ENCODE measurements at regions not wholly inside any gene's neighbourhood (a gene's known extent, or its start where the extent isn't known, plus 50 kb on each side); places are given as distances from the start of the nearest gene placed in this dataset.

GRCh38 chr2:10234409-10235094 is 68.2 kb upstream of the HPCAL1 start:
- intact Hi-C loops (cut with DNase I): loop anchor here (5.0 kb wide), 2 partner anchors 68 to 173 kb away; partner anchors contain the start of gene HPCAL1
- DNase-seq (ENCODE audit: missing footprints): no peak
- no peak for ATAC-seq

- intact Hi-C loops (cut with DNase I): loop anchor here (5.0 kb wide), 2 partner anchors 67 to 172 kb away; partner anchors contain the start of gene HPCAL1
- DNase-seq (ENCODE audit: missing footprints) (no peak), ATAC-seq (no peak)
Measured at GRCh38 chr2:10235099-10235908, 67.4 kb upstream of the HPCAL1 start.

GRCh38 chr2:10235909-10236550 is 66.7 kb upstream of the HPCAL1 start:
- DNase-seq (ENCODE audit: missing footprints) (no peak), ATAC-seq (no peak)
- intact Hi-C loops (cut with DNase I): loop anchor here (5.0 kb wide), 2 partner anchors 66 to 171 kb away; partner anchors contain the start of gene HPCAL1

GRCh38 chr2:10236571-10237391 is 65.9 kb upstream of the HPCAL1 start:
- intact Hi-C loops (cut with DNase I): loop anchor here (5.0 kb wide), 2 partner anchors 66 to 171 kb away; partner anchors contain the start of gene HPCAL1
- no peak for DNase-seq (ENCODE audit: missing footprints)

GRCh38 chr2:10237392-10238321 is 65.0 kb upstream of the HPCAL1 start:
- peak; percentile 78 for DNase-seq (ENCODE audit: missing footprints)
- ATAC-seq: peak; percentile 13
- intact Hi-C loops (cut with DNase I): loop anchor here (5.0 kb wide), 2 partner anchors 65 to 170 kb away; partner anchors contain the start of gene HPCAL1

More at GRCh38 chr2:10236571-10237391, 65.9 kb upstream of the HPCAL1 start:
- ATAC-seq: no peak

GRCh38 chr2:10238396-10238795 is 64.3 kb upstream of the HPCAL1 start:
- no peak for ATAC-seq
- DNase-seq (ENCODE audit: missing footprints): no peak
- intact Hi-C loops (cut with DNase I): loop anchor here (5.0 kb wide), 2 partner anchors 64 to 169 kb away; partner anchors contain the start of gene HPCAL1

GRCh38 chr2:10238991-10239485 is 63.7 kb upstream of the HPCAL1 start:
- ATAC-seq: no peak
- intact Hi-C loops (cut with DNase I): loop anchor here (5.0 kb wide), 2 partner anchors 63 to 168 kb away; partner anchors contain the start of gene HPCAL1
- no peak for DNase-seq (ENCODE audit: missing footprints)

GRCh38 chr2:10239561-10239967 is 63.1 kb upstream of the HPCAL1 start:
- ATAC-seq (no peak), DNase-seq (ENCODE audit: missing footprints) (no peak)
- intact Hi-C loops (cut with DNase I): loop anchor here (5.0 kb wide), 2 partner anchors 63 to 168 kb away; partner anchors contain the start of gene HPCAL1

- intact Hi-C loops (cut with DNase I): no loop called here
- DNase-seq (ENCODE audit: missing footprints): no peak
Measured at GRCh38 chr2:10240161-10240681, 62.5 kb upstream of the HPCAL1 start.

GRCh38 chr2:10240911-10241610 is 61.6 kb upstream of the HPCAL1 start:
- ATAC-seq (no peak), DNase-seq (ENCODE audit: missing footprints) (no peak)
- intact Hi-C loops (cut with DNase I): no loop called here

More at GRCh38 chr2:10240161-10240681, 62.5 kb upstream of the HPCAL1 start:
- ATAC-seq: no peak

- ATAC-seq: no peak
- DNase-seq (ENCODE audit: missing footprints): no peak
- intact Hi-C loops (cut with DNase I): no loop called here
Measured at GRCh38 chr2:10241641-10242430, 60.9 kb upstream of the HPCAL1 start.

- intact Hi-C loops (cut with DNase I): no loop called here
- DNase-seq (ENCODE audit: missing footprints) (no peak), ATAC-seq (no peak)
Measured at GRCh38 chr2:10242451-10242850, 60.3 kb upstream of the HPCAL1 start.

GRCh38 chr2:10242998-10243925 is 59.4 kb upstream of the HPCAL1 start:
- DNase-seq (ENCODE audit: missing footprints): no peak
- intact Hi-C loops (cut with DNase I): no loop called here
- no peak for ATAC-seq

- DNase-seq (ENCODE audit: missing footprints): no peak
Measured at GRCh38 chr2:10243926-10244270, 58.8 kb upstream of the HPCAL1 start.

GRCh38 chr2:10245021-10245420 is 57.7 kb upstream of the HPCAL1 start:
- ATAC-seq (no peak), DNase-seq (ENCODE audit: missing footprints) (no peak)
- intact Hi-C loops (cut with DNase I): no loop called here

More at GRCh38 chr2:10243926-10244270, 58.8 kb upstream of the HPCAL1 start:
- intact Hi-C loops (cut with DNase I): no loop called here
- no peak for ATAC-seq
